HepG2 (cell line): ENCODE measurements at regions not wholly inside any gene's neighbourhood (a gene's known extent, or its start where the extent isn't known, plus 50 kb on each side); places are given as distances from the start of the nearest gene placed in this dataset.

Experiments used
- ATAC-seq: fragments of 200-7000 bp; cut with Tn5 transposase; 3 replicates; pipeline ENCODE4 v1.9.1; 2020; ENCODE audit warnings: mild to moderate bottlenecking, moderate library complexity
- BruUV-seq: library from RNA; stranded (reverse); fragments of 400-500 nt; replicated peaks from 2 replicates; lab custom pipeline; 2021; lab: Mats Ljungman, UMichigan
- CTCF ChIA-PET: fragments of 300-600 bp; formaldehyde crosslinking; extraction: SDS; loops from one replicate; lab custom pipeline; 2021; ENCODE audit warnings: low total read pairs, inconsistent platforms, low intra/inter-chr PET ratio; lab: Yijun Ruan, JAX
- POLR2A ChIA-PET: fragments of 350-600 bp; sonication (Branson Sonifier 250); formaldehyde crosslinking; loops from one replicate; lab custom pipeline; 2020; ENCODE audit warnings: antibody characterized with exemption, inconsistent platforms; lab: Yijun Ruan, JAX
- DNase-seq: peaks from one replicate; pipeline ENCODE4 v3.0.0-alpha.2; 2015; ENCODE audit warnings: low spot score
- FAIRE-seq: peaks from 3 replicates; lab custom pipeline; 2011; peaks lifted over from hg19 to GRCh38; lab: Jason Lieb, UNC
- H2AFZ ChIP-seq: one replicate; pipeline ENCODE4 v1.6.1; 2011; ENCODE audit warnings: low read length, inconsistent platforms
- H3K27ac ChIP-seq: fragments of 300-600 bp; 3 replicates; pipeline ENCODE4 v1.8.0; 2011; ENCODE audit warnings: mixed run types, mild to moderate bottlenecking, mixed read lengths, low read length, inconsistent platforms; ENCODE audit not compliant: insufficient read depth; ENCODE audit errors: extremely low read length
- H3K27me3 ChIP-seq, 2 experiments: fragments of 200-600 bp in 1 of 2; 2 replicates in 1 of 2; 3 replicates in 1 of 2; pipeline versions ENCODE4 v1.6.0 to v1.8.0; 2011; ENCODE audit warnings: low read length in 2 of 2, mild to moderate bottlenecking in 2 of 2, moderate library complexity in 2 of 2, inconsistent platforms in 1 of 2; ENCODE audit not compliant: insufficient read depth in 2 of 2, control insufficient read depth in 1 of 2
- H3K36me3 ChIP-seq, 2 experiments: fragments of 200-600 bp in 1 of 2; replicated peaks in 1 of 2; 2 replicates in 1 of 2; 3 replicates in 1 of 2; pipeline versions ENCODE4 v1.5.1 to v1.8.0; 2011; ENCODE audit warnings: low read length in 2 of 2, inconsistent platforms in 1 of 2; ENCODE audit not compliant: insufficient read depth in 2 of 2, control insufficient read depth in 1 of 2
- H3K4me1 ChIP-seq: 2 replicates; pipeline ENCODE4 v1.5.1; 2012; ENCODE audit warnings: low read length, inconsistent platforms; ENCODE audit not compliant: insufficient read depth
- H3K4me2 ChIP-seq: 2 replicates; pipeline ENCODE4 v1.6.0; 2011; ENCODE audit warnings: low read depth, low read length, inconsistent platforms
- H3K4me3 ChIP-seq, 3 experiments: fragments of 200-600 bp in 1 of 3; sonication (generic), shearing (Covaris generic) in 1 of 3; replicated peaks in 1 of 3; 2 replicates each; pipeline ENCODE4 v1.5.1; 2011 to 2016; ENCODE audit warnings: low read length in 3 of 3, inconsistent platforms in 2 of 3, low read depth in 2 of 3, mild to moderate bottlenecking in 2 of 3, control low read depth in 1 of 3, mixed read lengths in 1 of 3; ENCODE audit not compliant: insufficient read depth in 1 of 3
- H3K79me2 ChIP-seq: one replicate; pipeline ENCODE4 v1.6.1; 2011; ENCODE audit warnings: low read length, inconsistent platforms; ENCODE audit not compliant: insufficient read depth
- H3K9ac ChIP-seq: 2 replicates; pipeline ENCODE4 v1.6.0; 2011; ENCODE audit warnings: mild to moderate bottlenecking, low read depth, low read length, inconsistent platforms; ENCODE audit not compliant: insufficient read depth
- H3K9me3 ChIP-seq: 2 replicates; pipeline ENCODE4 v1.5.1; 2012; ENCODE audit warnings: mild to moderate bottlenecking, low read length
- H4K20me1 ChIP-seq: 2 replicates; pipeline ENCODE4 v1.6.0; 2011; ENCODE audit warnings: inconsistent platforms, mild to moderate bottlenecking, low read length, moderate library complexity; ENCODE audit not compliant: insufficient read depth
- ARID2 ChIP-seq: sonication (generic); formaldehyde crosslinking; IDR thresholded peaks from 2 replicates; pipeline ENCODE4 v1.8.1; 2022; ENCODE audit warnings: mild to moderate bottlenecking, missing genetic modification reagents, borderline replicate concordance
- IKZF1 ChIP-seq: fragments of 450-650 bp; IDR thresholded peaks from 2 replicates; pipeline ENCODE4 v1.7.1; 2016
- YEATS4 ChIP-seq: sonication (generic); formaldehyde crosslinking; IDR thresholded peaks from 2 replicates; pipeline ENCODE4 v1.4.0; 2020; ENCODE audit warnings: missing genetic modification reagents, borderline replicate concordance
- ZNF143 ChIP-seq: sonication (generic); formaldehyde crosslinking; IDR thresholded peaks from 2 replicates; pipeline ENCODE4 v1.4.0; 2020; ENCODE audit warnings: missing genetic modification reagents
- WGBS: methylation state at CpG from one replicate; pipeline ENCODE4 v1.1.6; 2017; ENCODE audit warnings: low lambda C conversion rate; 5-methylcytosine and 5-hydroxymethylcytosine counted together
- in situ Hi-C: cut with HindIII; loops from 2 replicates; pipeline ENCODE4 v1.10.0; 2017; ENCODE audit warnings: low pct_unique_long_range_greater_than_20kb; ENCODE audit not compliant: extremely low pct_ligation_motif_present
- intact Hi-C: fragments of 100-400 bp; cut with micrococcal nuclease; formaldehyde crosslinking; loops from one replicate; pipeline ENCODE4 v1.10.0; 2022; ENCODE audit not compliant: unreplicated experiment
- TF ChIP-seq, protein P1 (sequence below): fragments of 450-650 bp; IDR thresholded peaks from 2 replicates; pipeline ENCODE4 v1.6.1; 2016
- TF ChIP-seq, protein P2 (sequence below): sonication (generic); formaldehyde crosslinking; IDR thresholded peaks from 2 replicates; pipeline ENCODE4 v1.4.0; 2020; ENCODE audit warnings: missing genetic modification reagents, mild to moderate bottlenecking, borderline replicate concordance
- TF ChIP-seq, protein P3 (sequence below): sonication (generic); formaldehyde crosslinking; conservative IDR thresholded peaks from 2 replicates; pipeline ENCODE4 v1.4.0; 2020; ENCODE audit warnings: missing genetic modification reagents

DNA sequence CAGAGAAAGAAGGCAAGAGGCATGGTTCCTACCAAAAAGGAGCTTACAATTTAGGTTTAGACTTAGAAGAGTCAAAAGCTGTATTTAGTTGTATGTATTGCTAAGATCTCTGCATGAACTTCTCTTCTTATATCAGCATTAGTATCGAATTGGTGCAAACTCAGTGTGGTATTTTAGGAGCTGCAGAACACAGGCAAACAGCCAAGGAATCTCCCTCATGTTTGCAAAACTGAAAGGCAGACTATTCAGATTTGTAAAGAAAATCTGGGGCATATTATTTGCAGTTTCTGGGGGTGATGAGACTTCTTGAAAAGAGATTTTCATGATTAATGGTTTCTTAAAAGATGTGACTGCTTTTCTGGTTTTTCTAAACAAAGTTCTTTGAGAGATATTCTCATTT is 252.7 kb downstream of the CEMIP2 start:
- no peak for DNase-seq
- no peak overlapping the region for H3K9ac ChIP-seq
- H3K27ac ChIP-seq: no peak overlapping the region
- WGBS: 0% methylated on average over 1 of the region's 1 CpG
- peaks cover 0 to 13% of the 10 kb centered on the region in 2 experiments; a peak in 2 of 5 replicates for H3K27me3 ChIP-seq
- H3K79me2 ChIP-seq: no peaks in the 10 kb centered on the region
- no peak for FAIRE-seq
- H3K9me3 ChIP-seq: no peaks in the 10 kb centered on the region
- H3K4me2 ChIP-seq: no peak overlapping the region
- ATAC-seq: no peak
- no peak overlapping the region for H2AFZ ChIP-seq
- H3K36me3 ChIP-seq: no peaks in the 10 kb centered on the region
- POLR2A ChIA-PET: no interaction called here
- intact Hi-C loops (no loop called here), in situ Hi-C loops (no loop called here)
- H4K20me1 ChIP-seq: no peaks in the 10 kb centered on the region
- no peak for TF ChIP-seq YEATS4 (CRISPR knock-in tag)
- no peak for TF ChIP-seq ARID2 (CRISPR knock-in tag)
- no peak for TF ChIP-seq ZNF143 (CRISPR knock-in tag)
- TF ChIP-seq, protein P1, sequence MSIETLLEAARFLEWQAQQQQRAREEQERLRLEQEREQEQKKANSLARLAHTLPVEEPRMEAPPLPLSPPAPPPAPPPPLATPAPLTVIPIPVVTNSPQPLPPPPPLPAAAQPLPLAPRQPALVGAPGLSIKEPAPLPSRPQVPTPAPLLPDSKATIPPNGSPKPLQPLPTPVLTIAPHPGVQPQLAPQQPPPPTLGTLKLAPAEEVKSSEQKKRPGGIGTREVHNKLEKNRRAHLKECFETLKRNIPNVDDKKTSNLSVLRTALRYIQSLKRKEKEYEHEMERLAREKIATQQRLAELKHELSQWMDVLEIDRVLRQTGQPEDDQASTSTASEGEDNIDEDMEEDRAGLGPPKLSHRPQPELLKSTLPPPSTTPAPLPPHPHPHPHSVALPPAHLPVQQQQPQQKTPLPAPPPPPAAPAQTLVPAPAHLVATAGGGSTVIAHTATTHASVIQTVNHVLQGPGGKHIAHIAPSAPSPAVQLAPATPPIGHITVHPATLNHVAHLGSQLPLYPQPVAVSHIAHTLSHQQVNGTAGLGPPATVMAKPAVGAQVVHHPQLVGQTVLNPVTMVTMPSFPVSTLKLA: no peak
- TF ChIP-seq, protein P2, sequence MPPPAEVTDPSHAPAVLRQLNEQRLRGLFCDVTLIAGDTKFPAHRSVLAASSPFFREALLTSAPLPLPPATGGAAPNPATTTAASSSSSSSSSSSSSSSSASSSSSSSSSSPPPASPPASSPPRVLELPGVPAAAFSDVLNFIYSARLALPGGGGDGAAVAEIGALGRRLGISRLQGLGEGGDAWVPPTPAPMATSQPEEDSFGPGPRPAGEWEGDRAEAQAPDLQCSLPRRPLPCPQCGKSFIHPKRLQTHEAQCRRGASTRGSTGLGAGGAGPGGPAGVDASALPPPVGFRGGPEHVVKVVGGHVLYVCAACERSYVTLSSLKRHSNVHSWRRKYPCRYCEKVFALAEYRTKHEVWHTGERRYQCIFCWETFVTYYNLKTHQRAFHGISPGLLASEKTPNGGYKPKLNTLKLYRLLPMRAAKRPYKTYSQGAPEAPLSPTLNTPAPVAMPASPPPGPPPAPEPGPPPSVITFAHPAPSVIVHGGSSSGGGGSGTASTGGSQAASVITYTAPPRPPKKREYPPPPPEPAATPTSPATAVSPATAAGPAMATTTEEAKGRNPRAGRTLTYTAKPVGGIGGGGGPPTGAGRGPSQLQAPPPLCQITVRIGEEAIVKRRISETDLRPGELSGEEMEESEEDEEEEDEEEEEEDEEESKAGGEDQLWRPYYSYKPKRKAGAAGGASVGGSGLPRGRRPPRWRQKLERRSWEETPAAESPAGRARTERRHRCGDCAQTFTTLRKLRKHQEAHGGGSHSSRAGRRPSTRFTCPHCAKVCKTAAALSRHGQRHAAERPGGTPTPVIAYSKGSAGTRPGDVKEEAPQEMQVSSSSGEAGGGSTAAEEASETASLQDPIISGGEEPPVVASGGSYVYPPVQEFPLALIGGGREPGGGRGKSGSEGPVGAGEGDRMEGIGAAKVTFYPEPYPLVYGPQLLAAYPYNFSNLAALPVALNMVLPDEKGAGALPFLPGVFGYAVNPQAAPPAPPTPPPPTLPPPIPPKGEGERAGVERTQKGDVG (CRISPR knock-in tag): no peak
- TF ChIP-seq, protein P3, sequence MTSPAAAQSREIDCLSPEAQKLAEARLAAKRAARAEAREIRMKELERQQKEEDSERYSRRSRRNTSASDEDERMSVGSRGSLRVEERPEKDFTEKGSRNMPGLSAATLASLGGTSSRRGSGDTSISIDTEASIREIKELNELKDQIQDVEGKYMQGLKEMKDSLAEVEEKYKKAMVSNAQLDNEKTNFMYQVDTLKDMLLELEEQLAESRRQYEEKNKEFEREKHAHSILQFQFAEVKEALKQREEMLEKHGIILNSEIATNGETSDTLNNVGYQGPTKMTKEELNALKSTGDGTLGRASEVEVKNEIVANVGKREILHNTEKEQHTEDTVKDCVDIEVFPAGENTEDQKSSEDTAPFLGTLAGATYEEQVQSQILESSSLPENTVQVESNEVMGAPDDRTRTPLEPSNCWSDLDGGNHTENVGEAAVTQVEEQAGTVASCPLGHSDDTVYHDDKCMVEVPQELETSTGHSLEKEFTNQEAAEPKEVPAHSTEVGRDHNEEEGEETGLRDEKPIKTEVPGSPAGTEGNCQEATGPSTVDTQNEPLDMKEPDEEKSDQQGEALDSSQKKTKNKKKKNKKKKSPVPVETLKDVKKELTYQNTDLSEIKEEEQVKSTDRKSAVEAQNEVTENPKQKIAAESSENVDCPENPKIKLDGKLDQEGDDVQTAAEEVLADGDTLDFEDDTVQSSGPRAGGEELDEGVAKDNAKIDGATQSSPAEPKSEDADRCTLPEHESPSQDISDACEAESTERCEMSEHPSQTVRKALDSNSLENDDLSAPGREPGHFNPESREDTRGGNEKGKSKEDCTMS (CRISPR knock-in tag): no peak
- no peak for TF ChIP-seq IKZF1
- BruUV-seq: no TSS peak
- H3K4me3 ChIP-seq: no peak overlapping the region
- CTCF ChIA-PET: no interaction called here
- H3K4me1 ChIP-seq: no peaks in the 10 kb centered on the region
